H1 (cell line): ENCODE measurements at regions not wholly inside any gene's neighbourhood (a gene's known extent, or its start where the extent isn't known, plus 50 kb on each side); places are given as distances from the start of the nearest gene placed in this dataset.

Experiments
- TF ChIP-seq, protein P1 (sequence below): IDR thresholded peaks from 2 replicates; pipeline ENCODE4 v1.6.1; 2012; ENCODE audit warnings: inconsistent platforms

DNA sequence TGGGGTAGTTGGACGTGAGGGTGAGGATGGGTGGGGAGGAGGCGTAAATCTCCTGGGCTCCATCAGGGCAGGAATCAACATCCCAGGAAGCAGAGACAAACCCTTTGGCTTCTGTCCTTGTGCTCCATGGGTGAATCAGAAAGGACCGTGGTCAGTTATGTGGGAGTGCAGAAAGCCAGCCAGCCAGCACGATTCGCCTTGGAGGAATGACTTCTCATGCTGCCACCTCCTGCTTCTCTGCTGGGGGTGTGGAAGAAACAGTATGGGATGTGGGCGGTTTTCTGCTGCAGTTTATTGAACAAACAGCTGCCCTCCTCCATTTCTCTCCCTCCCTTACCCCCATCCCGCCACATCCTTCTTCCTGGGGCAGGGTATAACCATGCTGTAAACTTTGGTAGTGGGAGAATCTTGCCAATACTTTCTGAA lies 214.5 kb downstream of the SOX4 start (continued):
- TF ChIP-seq, protein P1, sequence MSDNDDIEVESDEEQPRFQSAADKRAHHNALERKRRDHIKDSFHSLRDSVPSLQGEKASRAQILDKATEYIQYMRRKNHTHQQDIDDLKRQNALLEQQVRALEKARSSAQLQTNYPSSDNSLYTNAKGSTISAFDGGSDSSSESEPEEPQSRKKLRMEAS: no peak
